CMK (cell line): ENCODE measurements at regions not wholly inside any gene's neighbourhood (a gene's known extent, or its start where the extent isn't known, plus 50 kb on each side); places are given as distances from the start of the nearest gene placed in this dataset.
"Not testable (repeated sequence)": the region's sequence is repeated elsewhere in the genome, so short reads cannot be mapped to it uniquely, and the experiment has no call there.

ENCODE experiments used
- DNase-seq: peaks from one replicate; pipeline ENCODE4 v3.0.0-alpha.2; 2010; ENCODE audit warnings: low read depth

DNA sequence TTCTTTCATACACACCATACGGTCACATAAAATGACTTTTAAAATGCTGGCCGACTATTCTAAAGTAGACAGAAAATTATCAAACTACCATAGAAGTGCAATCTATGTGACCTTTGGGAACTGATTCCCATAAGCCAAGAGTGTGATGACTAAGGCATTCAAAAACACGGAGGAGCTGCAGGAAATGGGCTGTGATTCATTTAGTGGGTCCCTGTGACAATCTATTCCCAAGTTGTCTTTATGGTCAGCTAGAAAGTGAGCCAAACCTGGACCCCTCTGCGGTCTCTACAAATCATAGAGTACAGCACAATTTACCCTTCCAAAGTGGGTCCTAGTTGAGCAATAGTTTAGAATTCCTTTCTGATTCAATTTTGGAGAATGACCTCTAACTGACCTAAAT, 251.5 kb upstream of the CBLB start:
- no peak for DNase-seq

DNA sequence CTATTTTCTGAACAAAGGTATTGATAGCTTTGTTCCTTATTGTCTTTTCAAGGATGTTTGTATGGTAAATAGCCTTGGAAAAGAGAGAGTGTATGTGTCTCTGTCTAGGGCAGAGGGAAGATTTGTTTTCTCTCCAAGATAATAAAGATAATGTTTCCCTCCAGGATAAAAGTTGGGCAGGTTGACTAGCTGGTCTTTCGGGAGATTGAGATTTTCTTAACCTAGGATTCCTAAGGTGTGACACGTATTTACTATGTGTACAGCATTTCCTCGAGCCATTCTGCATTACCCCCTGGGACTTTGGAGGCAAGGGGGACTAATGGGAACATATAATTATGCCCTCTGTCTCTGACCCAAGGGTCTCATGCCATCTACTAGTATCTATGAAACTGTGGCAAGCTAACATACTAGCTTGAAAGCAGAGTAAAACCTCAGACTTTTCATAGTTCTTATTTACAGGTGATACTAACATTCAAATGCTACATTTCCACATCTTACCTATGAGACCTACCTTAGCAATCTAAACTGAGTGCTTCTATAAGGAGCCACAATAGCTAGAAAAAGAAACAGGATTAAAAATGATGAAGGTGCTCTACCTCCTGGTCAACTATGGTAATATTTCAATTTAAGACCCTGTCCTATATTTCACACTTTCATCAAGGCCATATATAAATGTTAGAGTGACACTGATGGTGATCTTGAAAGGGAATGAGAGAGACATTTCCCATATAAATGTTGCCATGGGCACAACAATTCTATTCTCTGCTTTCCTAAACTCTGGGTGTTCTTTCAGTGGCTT, 252.9 kb upstream of the CBLB start:
- no peak for DNase-seq

DNA sequence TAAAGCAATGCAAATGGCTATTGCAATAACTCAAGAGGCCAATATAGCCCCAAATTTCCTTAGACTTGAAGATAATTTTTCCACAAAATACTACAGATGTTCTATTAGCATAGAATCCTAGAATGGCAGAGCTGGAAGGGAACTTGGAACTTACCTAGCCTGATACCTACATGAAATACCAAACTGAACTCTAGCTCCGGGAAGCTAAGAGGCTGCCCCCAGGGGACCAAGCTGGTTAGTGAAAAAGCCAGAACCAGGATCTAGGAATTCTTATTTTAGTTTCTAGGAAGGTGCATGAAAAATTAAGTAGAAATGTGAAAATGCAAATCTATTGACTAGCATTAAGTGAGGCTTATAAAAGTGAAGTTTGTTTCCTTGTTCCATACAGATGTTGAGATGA, 256.0 kb upstream of the CBLB start:
- DNase-seq, result no peak

DNA sequence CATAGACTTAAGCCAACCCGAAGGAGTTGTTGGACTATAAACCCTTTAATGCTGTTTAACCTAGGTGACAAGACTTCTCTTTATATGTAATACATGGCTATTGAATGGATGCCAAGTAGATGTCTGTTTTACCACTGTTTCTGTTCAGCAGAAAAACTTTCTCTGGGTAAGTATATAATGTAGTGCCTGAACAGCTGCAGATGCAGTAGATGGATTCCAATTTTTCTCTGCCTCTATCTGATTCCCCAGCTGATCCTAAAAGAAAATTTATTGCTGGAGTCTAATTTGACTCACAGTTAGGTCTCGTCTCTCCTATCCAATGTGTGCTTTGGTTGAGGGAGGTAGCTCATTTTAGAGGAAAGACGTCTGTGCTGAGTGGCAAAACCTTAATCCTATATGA, 256.5 kb upstream of the CBLB start:
- no peak for DNase-seq

DNA sequence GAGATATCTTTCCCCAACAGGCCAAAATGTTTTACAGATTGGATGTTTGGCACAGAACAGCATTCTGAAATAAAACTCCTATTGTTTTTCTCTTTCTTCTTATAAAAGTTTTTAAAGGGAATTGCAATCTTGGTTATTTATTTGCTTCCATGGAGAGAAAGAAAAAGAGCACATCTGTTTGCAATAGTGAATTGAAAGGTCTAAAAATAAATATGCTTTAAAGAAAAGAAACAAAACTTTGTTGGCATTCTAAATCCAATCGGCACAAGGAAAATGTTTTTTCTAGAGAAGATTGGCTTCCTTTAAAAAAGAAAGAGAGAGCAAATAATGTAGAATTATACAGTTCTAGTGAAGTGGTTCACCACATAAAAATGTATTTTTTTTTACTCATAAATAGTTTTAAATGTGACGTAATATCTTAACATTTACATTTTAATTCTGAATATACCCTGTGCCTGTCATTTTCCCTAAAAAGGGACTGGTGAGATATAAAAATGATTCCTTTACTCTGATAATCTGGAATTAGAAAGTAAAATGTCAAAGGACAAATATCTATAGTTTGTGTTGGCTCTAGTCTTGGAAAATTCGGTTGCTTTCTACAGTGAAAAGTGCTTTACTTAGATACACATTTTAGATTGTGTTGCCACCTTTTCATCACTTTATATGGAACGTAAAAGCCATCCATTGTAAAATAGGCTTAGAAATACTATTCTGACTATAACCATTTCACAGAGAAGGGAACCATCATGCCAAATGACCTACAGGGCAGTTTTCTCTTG, 257.4 kb upstream of the CBLB start:
- no peak for DNase-seq

DNA sequence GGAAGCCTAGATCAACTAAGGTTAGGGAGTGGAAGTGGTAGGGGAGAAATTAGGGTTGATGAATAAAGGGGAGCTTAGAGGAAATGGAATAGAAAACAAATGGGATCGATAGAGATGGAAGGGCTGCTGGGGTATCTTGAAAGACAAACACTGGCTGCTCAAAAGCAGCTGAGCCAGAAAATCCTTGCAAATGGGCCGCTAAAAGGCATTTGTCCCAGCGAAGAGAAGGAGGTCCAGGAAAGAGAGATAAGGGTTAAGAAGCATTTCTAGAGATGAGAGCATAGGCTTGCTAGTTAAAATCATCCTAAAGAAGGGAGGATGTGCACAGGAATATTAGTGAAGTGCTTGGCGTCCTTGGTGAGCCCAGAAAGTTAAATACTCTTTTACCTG, 258.0 kb upstream of the CBLB start:
- DNase-seq, result no peak

DNA sequence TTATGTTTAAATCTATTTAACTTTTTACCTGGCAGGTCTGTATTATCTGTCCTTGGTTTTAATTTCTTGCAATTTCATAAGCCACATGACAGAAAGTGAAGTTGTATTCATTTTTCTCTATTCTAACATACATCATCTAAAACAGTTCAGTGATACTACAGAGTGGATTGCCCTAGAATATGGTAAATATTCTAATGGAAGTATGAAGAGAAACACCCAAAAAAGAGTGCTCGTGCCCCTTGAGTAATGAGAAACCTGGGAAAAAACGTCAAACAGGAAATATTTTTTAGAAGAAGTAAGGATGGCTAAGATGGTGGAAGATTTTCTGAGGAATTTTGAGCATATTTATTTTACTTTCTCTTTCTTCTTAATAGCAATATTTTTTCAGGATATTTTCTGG, 261.1 kb upstream of the CBLB start:
- no peak for DNase-seq

DNA sequence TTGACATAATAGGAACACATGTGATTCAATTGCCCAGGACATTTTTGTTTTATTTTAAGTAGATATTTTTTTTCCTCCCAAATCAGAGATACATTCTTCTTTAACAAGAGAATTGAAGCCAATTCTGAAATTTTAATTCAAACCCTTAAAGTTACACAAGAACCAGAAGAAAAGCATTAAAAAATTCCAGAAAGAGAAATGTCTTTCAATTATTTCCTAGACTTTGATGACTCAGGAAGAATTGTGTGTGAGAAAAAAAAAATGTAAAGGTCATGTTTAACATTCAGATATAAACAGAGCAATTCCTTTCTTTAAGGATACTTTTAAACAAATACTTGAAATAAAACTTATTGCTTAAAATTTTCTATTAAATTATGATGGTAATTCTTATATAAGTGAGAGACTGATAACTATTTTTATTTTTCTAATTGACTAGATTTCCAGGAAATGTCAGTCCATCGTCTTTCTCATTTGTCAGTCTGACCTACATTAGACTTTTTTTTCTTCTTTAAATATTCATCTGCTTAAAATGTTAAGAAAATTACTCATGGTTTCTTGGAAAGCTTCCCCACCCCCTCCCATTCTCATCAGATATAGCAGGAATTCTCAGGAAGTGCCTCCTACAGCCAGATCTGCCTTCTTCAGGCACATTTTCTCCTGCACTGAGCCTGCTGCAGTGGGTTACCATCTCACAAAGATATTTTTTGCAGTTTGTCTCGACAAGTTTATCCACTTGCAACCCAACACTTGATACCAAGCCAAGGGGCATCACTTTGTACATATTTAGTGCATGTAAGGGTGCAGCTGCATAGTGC, 261.8 kb upstream of the CBLB start:
- DNase-seq, result no peak

DNA sequence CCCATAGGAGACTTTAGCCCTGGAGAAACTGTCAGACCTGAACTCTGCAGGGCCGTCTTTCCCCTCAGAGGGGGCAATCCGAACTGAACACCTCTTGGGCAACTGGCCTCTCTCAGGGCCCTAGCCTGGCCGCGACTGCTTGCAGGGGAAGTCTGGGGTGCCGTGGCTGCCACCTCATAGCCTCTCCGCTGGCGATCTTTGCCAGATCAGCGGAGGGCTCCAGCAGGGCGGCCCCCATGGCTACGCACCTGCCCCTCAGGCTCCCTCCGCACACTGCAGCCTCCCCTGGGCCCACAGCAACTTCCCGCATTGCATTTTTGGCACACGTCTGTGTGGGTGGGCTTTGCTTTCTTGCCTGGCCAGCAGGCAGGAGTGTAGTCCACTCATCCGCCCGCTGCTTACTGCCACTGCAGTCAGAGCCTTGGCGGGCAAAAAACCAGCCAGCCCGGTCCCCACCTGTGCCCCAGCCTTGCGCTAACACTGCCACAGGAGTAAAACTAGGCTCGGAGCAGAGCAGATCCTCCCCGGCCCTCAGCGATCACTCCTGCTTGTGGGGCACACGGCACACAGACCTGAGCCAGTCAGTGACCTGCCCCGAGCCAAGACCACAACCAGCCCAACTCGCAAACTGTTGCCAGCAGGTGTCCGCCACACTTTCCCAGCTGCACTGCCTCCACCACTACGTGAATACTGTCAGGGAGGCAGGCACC, 266.8 kb upstream of the CBLB start:
- no peak for DNase-seq

DNA sequence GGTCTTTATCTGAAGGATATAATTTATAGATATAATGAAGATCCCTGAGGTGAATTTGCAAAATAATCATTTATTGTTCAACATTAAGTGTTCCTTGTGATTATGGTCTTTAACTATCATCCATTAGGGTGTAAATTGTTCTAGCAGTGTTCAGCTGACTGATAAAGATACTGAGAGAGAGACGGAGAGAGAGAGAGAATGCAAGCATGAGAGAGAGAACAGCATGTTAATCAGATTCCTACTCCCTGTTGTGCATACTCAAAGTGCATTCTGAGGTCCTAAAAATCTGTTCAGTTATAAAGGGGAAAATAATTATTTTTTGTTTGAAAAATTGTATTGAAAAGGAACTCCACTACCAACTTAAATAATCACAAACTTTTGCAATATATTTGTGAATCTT, 271.0 kb upstream of the CBLB start:
- no peak for DNase-seq

DNA sequence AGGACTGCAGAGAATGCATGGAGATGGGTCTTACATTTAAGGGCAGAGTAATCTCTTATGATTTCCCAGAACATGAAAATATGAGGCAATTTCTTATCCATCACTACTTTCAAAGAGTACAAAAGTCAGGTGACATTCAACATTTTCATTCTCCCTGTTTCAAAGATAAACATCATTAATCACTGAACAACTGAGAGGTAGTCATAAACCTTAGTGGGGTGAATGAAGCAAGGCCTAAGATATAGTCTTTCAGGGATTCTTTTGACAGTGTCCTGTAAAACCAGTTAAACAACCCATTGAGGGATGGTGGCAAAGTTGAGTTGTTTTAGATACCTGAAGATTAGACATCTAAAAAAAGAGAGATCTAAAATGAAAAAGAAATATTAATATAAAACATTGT, 271.6 kb upstream of the CBLB start:
- no peak for DNase-seq

DNA sequence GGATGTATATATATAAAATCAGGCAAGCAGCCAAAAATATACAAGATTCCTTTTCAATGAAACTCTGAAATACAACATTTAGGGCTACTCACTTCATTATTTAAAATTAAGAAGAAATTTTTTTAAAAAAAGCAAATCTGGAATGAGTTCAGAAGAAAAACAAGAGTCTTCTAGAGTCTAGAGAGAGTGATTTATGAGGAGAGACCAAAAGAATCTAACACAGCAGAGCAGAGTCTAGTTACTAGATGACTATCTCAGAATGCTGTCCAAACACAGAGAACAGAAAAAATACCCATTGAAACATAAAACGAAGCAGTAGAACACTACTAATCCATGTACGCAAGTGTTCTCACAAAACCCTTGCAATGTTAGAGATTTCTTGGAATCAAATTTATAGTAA, 275.2 kb upstream of the CBLB start:
- DNase-seq, result no peak

DNA sequence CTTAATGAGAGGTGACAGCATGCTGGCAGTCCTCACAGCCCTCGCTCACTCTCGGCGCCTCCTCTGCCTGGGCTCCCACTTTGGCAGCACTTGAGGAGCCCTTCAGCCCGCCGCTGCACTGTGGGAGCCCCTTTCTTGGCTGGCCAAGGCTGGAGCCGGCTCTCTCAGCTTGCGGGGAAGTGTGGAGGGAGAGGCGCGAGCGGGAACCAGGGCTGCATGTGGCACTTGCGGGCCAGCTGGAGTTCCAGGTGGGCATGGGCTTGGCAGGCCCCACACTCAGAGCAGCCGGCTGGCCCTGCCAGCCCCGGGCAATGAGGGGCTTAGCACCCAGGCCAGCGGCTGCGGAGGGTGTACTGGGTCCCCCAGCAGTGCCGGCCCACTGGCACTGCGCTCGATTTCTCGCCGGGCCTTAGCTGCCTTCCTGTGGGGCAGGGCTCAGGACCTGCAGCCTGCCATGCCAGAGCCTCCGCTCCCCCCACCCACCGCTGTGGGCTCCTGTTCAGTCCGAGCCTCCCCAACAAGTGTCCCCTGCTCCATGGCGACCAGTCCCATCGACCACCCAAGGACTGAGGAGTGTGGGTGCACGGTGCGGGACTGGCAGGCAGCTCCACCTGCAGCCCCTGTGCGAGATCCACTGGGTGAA, 279.7 kb upstream of the CBLB start:
- not testable (repeated sequence) for DNase-seq

DNA sequence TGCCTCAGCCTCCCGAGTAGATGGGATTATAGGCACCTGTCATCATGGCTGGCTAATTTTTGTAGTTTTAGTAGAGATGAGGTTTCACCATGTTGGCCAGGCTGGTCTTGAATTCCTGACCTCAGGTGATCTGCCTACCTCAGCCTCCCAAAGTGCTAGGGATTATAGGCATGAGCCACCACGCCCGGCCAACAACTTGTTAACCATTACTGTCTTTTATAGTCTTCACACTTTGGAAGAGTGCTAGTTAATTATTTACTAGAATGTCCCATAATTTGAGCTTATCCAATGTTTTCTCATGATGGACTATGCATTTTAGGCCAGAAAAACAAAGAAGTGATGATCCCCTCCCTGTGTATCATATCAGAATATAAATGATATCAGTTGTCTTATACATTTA, 288.6 kb upstream of the CBLB start:
- no peak for DNase-seq

DNA sequence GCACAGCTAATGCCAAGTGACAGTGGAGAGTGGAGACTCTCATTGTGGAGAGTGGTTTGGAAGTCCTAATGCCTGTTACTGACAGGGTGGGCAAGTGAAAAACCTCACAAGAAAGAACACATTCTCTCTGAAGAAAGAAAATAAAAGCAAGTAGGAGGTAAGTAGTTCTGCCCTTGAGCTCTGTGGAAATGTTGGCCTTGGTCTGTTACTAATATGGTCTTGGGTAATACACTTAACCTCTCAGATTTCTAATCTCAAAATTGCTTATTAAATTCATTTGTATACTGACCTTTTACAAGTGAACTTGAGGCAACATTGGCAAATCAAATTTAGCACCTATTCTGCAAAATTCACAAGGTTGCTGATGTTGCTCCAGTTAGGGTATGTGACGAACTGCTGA, 291.6 kb upstream of the CBLB start:
- DNase-seq, result no peak

DNA sequence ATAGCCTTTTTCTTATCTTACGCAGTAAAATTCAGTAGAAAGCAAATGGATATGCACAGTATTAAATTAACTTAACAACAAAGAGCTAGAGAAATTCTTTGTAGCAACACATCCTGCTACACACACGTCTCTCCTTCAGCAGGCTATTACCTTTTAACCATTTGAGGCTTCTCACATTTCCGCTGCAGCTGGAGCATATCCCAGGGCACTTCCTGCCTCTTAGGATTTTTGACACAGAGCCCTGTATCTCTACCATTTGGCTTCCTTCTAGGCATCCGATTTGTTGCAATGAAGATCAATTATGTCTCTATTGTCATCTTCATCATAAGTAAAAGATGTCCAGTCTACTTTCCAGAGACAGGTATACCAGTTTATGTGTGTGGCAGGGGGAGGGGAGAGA, 292.4 kb upstream of the CBLB start:
- no peak for DNase-seq

DNA sequence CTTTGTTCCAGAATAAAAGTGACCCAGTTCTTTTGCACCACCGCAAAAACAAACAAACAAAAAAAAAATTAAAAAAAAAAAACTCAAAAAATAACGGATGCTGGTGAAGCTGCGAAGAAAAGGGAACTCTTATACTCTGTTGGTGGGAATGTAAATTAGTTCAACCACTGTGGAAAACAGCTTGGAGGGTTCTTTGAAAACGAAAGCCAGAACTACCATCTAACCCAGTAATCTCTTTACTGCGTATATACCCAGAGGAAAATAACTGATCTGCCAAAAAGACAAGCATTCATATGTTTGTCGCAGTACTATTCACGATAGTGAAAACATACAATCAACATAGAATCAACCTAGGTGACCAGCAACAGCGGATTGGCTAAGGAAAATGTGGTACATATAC, 298.9 kb upstream of the CBLB start:
- DNase-seq, result no peak

DNA sequence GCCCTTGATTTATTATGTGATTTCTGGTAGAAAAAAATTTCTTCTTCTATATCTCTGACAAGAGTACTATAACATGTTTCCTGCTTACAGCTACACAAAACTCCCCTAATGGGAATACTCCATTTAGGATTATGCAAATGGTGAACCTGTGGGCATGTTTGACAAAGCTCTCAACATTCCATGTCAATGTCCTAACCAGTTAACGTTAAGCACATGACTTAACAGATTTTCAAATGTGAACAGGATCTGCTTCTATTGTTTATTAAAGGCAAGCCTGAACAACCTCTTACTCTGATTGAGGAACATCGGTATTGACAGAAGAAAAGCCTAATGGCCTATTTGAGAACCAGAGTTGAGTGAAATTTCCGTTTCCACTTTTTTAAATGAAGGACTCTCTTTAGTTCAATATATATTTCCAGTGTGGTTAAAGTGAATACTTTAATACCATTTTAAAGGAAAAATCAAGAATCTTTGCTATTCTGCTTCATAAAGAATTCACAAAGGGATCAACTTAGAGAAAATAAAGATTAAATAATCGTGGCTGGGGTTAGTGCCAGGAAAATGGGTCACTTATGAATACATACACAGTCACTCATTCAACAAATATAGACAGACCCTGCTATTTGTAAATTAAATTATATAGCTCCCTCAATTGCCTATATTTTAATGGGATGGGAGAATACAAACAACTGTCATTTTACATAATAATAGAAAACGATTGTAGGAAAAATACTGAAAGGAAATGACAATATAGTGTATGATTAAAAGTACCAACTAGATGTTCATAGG, 300.3 kb upstream of the CBLB start:
- no peak for DNase-seq

DNA sequence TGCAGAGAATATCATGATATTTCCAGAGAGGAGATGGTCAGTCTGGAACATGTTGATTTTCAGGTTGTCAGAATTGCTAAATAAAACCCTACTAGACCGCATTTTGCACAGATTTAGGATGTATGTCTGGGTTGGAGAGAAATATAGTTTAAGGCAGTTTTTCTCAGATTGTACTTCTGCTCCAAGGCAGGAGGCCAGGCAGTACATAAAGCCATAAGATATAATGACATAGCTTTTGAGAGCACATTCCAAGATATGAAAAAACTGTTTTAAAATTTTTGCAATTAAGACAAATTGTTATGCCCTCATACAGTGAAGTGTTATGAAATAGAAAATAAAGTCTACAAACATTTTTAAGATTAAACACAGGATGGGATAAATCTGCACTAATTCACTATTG, 301.8 kb upstream of the CBLB start:
- no peak for DNase-seq

DNA sequence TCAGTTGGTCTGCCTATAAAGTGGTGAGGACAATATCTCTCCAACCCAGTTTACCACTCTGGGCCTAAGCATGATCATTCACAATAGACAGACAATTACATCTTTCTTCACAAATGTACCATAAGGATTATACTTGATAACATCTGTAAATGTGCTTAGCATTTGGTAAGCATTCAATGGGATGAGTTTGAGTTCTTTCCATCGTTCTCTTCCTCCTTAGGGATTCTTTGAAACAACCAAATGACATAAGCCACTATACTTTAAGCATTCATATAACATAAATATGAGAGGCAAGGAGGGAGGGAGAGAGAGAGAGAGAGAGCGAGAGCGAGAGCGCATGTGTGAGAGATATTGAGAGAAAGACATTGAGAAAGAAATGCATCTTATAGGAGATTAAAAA, 303.3 kb upstream of the CBLB start:
- DNase-seq, result no peak

DNA sequence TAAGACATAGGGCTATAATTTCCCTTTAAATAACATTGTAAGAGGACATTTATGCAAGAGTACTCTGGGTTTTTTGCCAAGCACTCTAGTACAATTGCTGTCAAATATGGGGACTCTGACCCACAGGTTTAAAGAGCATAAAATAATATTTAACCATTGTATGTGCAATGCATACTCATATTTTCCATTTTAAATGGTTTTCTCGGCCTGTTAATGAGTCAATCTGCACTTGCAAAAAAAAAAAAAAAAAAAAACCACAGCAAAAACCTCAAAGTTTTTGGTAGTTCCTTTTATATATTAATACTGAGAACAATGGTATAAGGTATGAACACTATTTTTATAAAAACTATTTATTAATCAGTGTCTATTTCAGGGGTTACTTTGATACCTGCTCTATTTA, 304.0 kb upstream of the CBLB start:
- DNase-seq, result no peak
